SK-N-SH (cell line): ENCODE measurements at regions not wholly inside any gene's neighbourhood (a gene's known extent, or its start where the extent isn't known, plus 50 kb on each side); places are given as distances from the start of the nearest gene placed in this dataset.

Source experiments
- CTCF ChIA-PET: fragments of 300-600, 350-600 bp; formaldehyde crosslinking; extraction: SDS; loops from one replicate; lab custom pipeline; 2021; lab: Yijun Ruan, JAX
- POLR2A ChIA-PET: fragments of 350-600 bp; sonication (Branson Sonifier 250); formaldehyde crosslinking; extraction: SDS; loops from one replicate; lab custom pipeline; 2020; ENCODE audit warnings: antibody characterized with exemption, inconsistent platforms; lab: Yijun Ruan, JAX
- DNase-seq: peaks from one replicate; pipeline ENCODE4 v3.0.0; 2012
- H2AFZ ChIP-seq: fragments of 200-600 bp; sonication (generic); 2 replicates; pipeline ENCODE4 v1.8.1; 2016; ENCODE audit warnings: antibody characterized with exemption, mild to moderate bottlenecking, low read depth
- H3F3A ChIP-seq: fragments of 200-600 bp; sonication (generic); replicated peaks from 2 replicates; pipeline ENCODE3; 2016; ENCODE audit warnings: antibody characterized with exemption, mild to moderate bottlenecking; ENCODE audit not compliant: insufficient read depth
- H3K27ac ChIP-seq, 2 experiments: fragments of 200-500 bp in 1 of 2; fragments of 200-600 bp in 1 of 2; sonication (Bioruptor generic) in 1 of 2; sonication (generic), shearing (Covaris generic) in 1 of 2; 2 replicates each; pipeline versions ENCODE4 v1.5.1 to v1.6.1; 2014 to 2016; ENCODE audit warnings: low read depth in 2 of 2, inconsistent platforms in 1 of 2, low read length in 1 of 2, mild to moderate bottlenecking in 1 of 2, mixed read lengths in 1 of 2
- H3K27me3 ChIP-seq: fragments of 200-600 bp; sonication (generic), shearing (Covaris generic); 2 replicates; pipeline ENCODE4 v1.6.1; 2016; ENCODE audit warnings: mixed run types; ENCODE audit not compliant: insufficient read depth
- H3K36me3 ChIP-seq, 2 experiments: fragments of 200-500 bp in 1 of 2; fragments of 200-600 bp in 1 of 2; sonication (Bioruptor generic) in 1 of 2; sonication (generic) in 1 of 2; replicated peaks in 1 of 2; 2 replicates each; pipeline versions ENCODE3 to v1.5.1; 2014 to 2016; ENCODE audit warnings: low read length in 1 of 2, mild to moderate bottlenecking in 1 of 2; ENCODE audit not compliant: insufficient read depth in 2 of 2, control insufficient read depth in 1 of 2
- H3K4me1 ChIP-seq, 2 experiments: fragments of 200-500 bp in 1 of 2; fragments of 200-600 bp in 1 of 2; sonication (Bioruptor generic) in 1 of 2; sonication (generic), shearing (Covaris generic) in 1 of 2; 2 replicates each; pipeline versions ENCODE4 v1.5.1 to v1.6.1; 2014 to 2016; ENCODE audit warnings: low read depth in 1 of 2, low read length in 1 of 2, mixed run types in 1 of 2; ENCODE audit not compliant: insufficient read depth in 2 of 2, control insufficient read depth in 1 of 2
- H3K4me2 ChIP-seq: fragments of 200-600 bp; sonication (generic), shearing (Covaris generic); 2 replicates; pipeline ENCODE4 v1.6.1; 2017; ENCODE audit warnings: mixed run types
- H3K4me3 ChIP-seq, 2 experiments: fragments of 200-500 bp in 1 of 2; fragments of 200-600 bp in 1 of 2; sonication (Bioruptor generic) in 1 of 2; sonication (generic), shearing (Covaris generic) in 1 of 2; 2 replicates each; pipeline versions ENCODE4 v1.5.1 to v1.8.1; 2014 to 2016; ENCODE audit warnings: low read depth in 2 of 2, inconsistent platforms in 1 of 2, low read length in 1 of 2, mild to moderate bottlenecking in 1 of 2, mixed read lengths in 1 of 2, moderate library complexity in 1 of 2
- H3K79me2 ChIP-seq: fragments of 200-600 bp; sonication (generic); 2 replicates; pipeline ENCODE4 v1.8.1; 2017; ENCODE audit warnings: mild to moderate bottlenecking; ENCODE audit not compliant: insufficient read depth
- H3K9ac ChIP-seq: fragments of 200-600 bp; sonication (generic); 2 replicates; pipeline ENCODE4 v1.6.1; 2017; ENCODE audit warnings: mixed run types
- H3K9me2 ChIP-seq: fragments of 200-600 bp; sonication (generic); 2 replicates; pipeline ENCODE4 v1.6.1; 2017; ENCODE audit warnings: mixed run types
- H3K9me3 ChIP-seq: fragments of 200-600 bp; sonication (generic); 2 replicates; pipeline ENCODE4 v1.6.1; 2017; ENCODE audit warnings: mixed run types, mild to moderate bottlenecking, moderate library complexity
- H4K20me1 ChIP-seq: fragments of 200-600 bp; sonication (generic); 2 replicates; pipeline ENCODE4 v1.6.1; 2017; ENCODE audit warnings: mild to moderate bottlenecking, mixed run types; ENCODE audit not compliant: insufficient read depth
- CHD2 ChIP-seq: fragments of 150-350 bp; IDR thresholded peaks from 2 replicates; pipeline ENCODE4 v1.6.1; 2018; ENCODE audit warnings: low read length; ENCODE audit not compliant: partially characterized antibody
- CTCF ChIP-seq: fragments of 200-600 bp; sonication (generic); IDR thresholded peaks from 2 replicates; pipeline ENCODE4 v1.6.1; 2017; ENCODE audit warnings: antibody characterized with exemption, mild to moderate bottlenecking, moderate library complexity
- EP300 ChIP-seq, 2 experiments: IDR thresholded peaks; 2 replicates each; pipeline versions ENCODE4 v1.4.0 to v1.6.1; 2012; ENCODE audit warnings: borderline replicate concordance in 1 of 2, low read depth in 1 of 2, low read length in 1 of 2
- EZH2phosphoT487 ChIP-seq: fragments of 200-600 bp; sonication (generic); IDR thresholded peaks from 2 replicates; pipeline ENCODE4 v1.6.1; 2017; ENCODE audit warnings: low read depth, mixed run types, mild to moderate bottlenecking, antibody characterized with exemption, moderate library complexity, borderline replicate concordance
- FOXJ3 ChIP-seq: sonication (generic); formaldehyde crosslinking; IDR thresholded peaks from 2 replicates; pipeline ENCODE4 v1.5.1; 2020; ENCODE audit warnings: mild to moderate bottlenecking, missing genetic modification reagents
- FOXM1 ChIP-seq: IDR thresholded peaks from 2 replicates; pipeline ENCODE4 v1.4.0; 2012; ENCODE audit warnings: low read depth, mild to moderate bottlenecking
- GATA2 ChIP-seq: sonication (generic); formaldehyde crosslinking; IDR thresholded peaks from 2 replicates; pipeline ENCODE4 v1.5.0; 2020; ENCODE audit warnings: mild to moderate bottlenecking, missing genetic modification reagents
- MEF2A ChIP-seq: IDR thresholded peaks from 2 replicates; pipeline ENCODE4 v1.4.0; 2012; ENCODE audit warnings: low read depth, borderline replicate concordance
- POLR2AphosphoS5 ChIP-seq: IDR thresholded peaks from 2 replicates; pipeline ENCODE4 v1.6.1; 2012; ENCODE audit warnings: low read depth, low read length
- SMC3 ChIP-seq: IDR thresholded peaks from 2 replicates; pipeline ENCODE4 v1.6.1; 2012; ENCODE audit warnings: low read depth, low read length, improper control_type of control experiment
- TEAD4 ChIP-seq: IDR thresholded peaks from 2 replicates; pipeline ENCODE4 v1.4.0; 2012; ENCODE audit warnings: mild to moderate bottlenecking, borderline replicate concordance; ENCODE audit not compliant: insufficient read depth
- USF1 ChIP-seq: IDR thresholded peaks from 2 replicates; pipeline ENCODE4 v1.4.0; 2012; ENCODE audit warnings: low read depth, borderline replicate concordance
- YY1 ChIP-seq: IDR thresholded peaks from 2 replicates; pipeline ENCODE4 v1.4.0; 2012; ENCODE audit warnings: low read depth, mild to moderate bottlenecking
- WGBS: methylation state at CpG from one replicate; pipeline ENCODE4 v1.1.6; 2017; ENCODE audit warnings: low lambda C conversion rate; 5-methylcytosine and 5-hydroxymethylcytosine counted together
- TF ChIP-seq, protein P1 (sequence below): fragments of 150-350 bp; IDR thresholded peaks from 2 replicates; pipeline ENCODE4 v1.6.1; 2016; ENCODE audit warnings: mild to moderate bottlenecking, low read depth, low read length

- Histone ChIP-seq H3K4me1 (no peaks in the 10 kb centered on the region), H2AFZ (no peak overlapping the region), H3K9ac (no peak overlapping the region), H3F3A (no peaks in the 10 kb centered on the region), H3K27me3 (no peaks in the 10 kb centered on the region), H3K9me2 (no peaks in the 10 kb centered on the region), H3K36me3 (no peaks in the 10 kb centered on the region), H4K20me1 (no peaks in the 10 kb centered on the region), H3K4me2 (no peak overlapping the region), H3K4me3 (no peak overlapping the region), H3K27ac (no peak overlapping the region), H3K9me3 (no peaks in the 10 kb centered on the region), H3K79me2 (no peaks in the 10 kb centered on the region)
- WGBS: 0% methylated on average over 1 of the region's 1 CpG
- TF ChIP-seq USF1: no peak
- TF ChIP-seq SMC3: no peak
- no peak for TF ChIP-seq YY1
- TF ChIP-seq EZH2phosphoT487: no peak
- no peak for TF ChIP-seq TEAD4
- TF ChIP-seq, protein P1, sequence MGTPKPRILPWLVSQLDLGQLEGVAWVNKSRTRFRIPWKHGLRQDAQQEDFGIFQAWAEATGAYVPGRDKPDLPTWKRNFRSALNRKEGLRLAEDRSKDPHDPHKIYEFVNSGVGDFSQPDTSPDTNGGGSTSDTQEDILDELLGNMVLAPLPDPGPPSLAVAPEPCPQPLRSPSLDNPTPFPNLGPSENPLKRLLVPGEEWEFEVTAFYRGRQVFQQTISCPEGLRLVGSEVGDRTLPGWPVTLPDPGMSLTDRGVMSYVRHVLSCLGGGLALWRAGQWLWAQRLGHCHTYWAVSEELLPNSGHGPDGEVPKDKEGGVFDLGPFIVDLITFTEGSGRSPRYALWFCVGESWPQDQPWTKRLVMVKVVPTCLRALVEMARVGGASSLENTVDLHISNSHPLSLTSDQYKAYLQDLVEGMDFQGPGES: no peak
- TF ChIP-seq POLR2AphosphoS5: no peak
- no peak for TF ChIP-seq GATA2 (CRISPR knock-in tag)
- TF ChIP-seq CTCF: no peak
- TF ChIP-seq MEF2A: no peak
- no peak for TF ChIP-seq FOXJ3 (CRISPR knock-in tag)
- no peak for TF ChIP-seq CHD2
- POLR2A ChIA-PET: no interaction called here
- CTCF ChIA-PET: no interaction called here
- DNase-seq: no peak
These were observed 293.1 kb downstream of the DMRTA1 start for GRCh38 chr9:22739712-22740111.

DNA sequence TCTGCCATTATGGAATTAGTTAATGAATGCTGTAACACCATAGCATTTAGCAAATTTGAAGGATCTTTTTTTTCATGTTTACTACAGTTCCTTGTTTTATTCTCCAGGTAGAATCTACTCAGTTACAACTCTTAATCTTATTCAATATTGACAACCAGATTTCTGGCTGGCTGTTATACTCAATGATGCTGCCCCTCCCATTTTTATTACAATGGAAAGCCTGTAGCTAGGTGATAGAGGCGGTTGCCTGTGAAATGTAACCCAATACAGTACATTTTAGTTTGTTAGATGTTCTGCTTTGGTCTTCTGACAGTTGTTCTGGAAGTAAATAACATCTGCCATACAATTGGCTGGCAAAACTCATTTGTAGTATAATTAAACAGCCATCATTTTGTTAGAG is 294.2 kb downstream of the DMRTA1 start:
- Histone ChIP-seq H4K20me1 (no peaks in the 10 kb centered on the region), H3K4me2 (no peak overlapping the region), H3K27me3 (no peaks in the 10 kb centered on the region), H3K4me1 (no peaks in the 10 kb centered on the region), H3F3A (no peaks in the 10 kb centered on the region), H3K27ac (no peak overlapping the region), H3K9ac (no peak overlapping the region), H3K9me2 (no peaks in the 10 kb centered on the region), H3K79me2 (no peaks in the 10 kb centered on the region), H3K4me3 (no peak overlapping the region), H3K9me3 (no peaks in the 10 kb centered on the region), H3K36me3 (no peaks in the 10 kb centered on the region), H2AFZ (no peak overlapping the region)
- 3% methylated on average over 1 of the region's 1 CpG for whole genome bisulfite sequencing
- ChIA-PET CTCF (no interaction called here), POLR2A (no interaction called here)
- TF ChIP-seq EP300 (IDR thresholded peaks at IDR 0.05; ENCODE audit: borderline replicate concordance in 1 of 2, low read depth in 1 of 2, low read length in 1 of 2) (no peak), FOXM1 (no peak)
- no peak for DNase-seq
